Mononuclear cell (primary cell): ENCODE measurements at regions not wholly inside any gene's neighbourhood (a gene's known extent, or its start where the extent isn't known, plus 50 kb on each side); places are given as distances from the start of the nearest gene placed in this dataset.

Experiments
- H3K27me3 ChIP-seq: 2 replicates; pipeline ENCODE4 v1.6.0; 2011; ENCODE audit warnings: low read length, control low read depth; ENCODE audit not compliant: insufficient read depth
- H3K4me1 ChIP-seq: 2 replicates; pipeline ENCODE4 v1.5.1; 2011; ENCODE audit warnings: mild to moderate bottlenecking, low read length, control low read depth; ENCODE audit not compliant: insufficient read depth
- H3K4me3 ChIP-seq: 2 replicates; pipeline ENCODE4 v1.5.1; 2011; ENCODE audit warnings: mild to moderate bottlenecking, low read length, moderate library complexity
- H3K9me3 ChIP-seq: 2 replicates; pipeline ENCODE4 v1.5.1; 2011; ENCODE audit warnings: low read depth, mild to moderate bottlenecking, control low read depth, low read length

GRCh38 chr6:144714021-144714712 is 429.0 kb downstream of the UTRN start:
- Histone ChIP-seq H3K27me3 (no peaks in the 10 kb centered on the region), H3K9me3 (no peaks in the 10 kb centered on the region), H3K4me1 (no peaks in the 10 kb centered on the region), H3K4me3 (no peak overlapping the region)

GRCh38 chr6:144715344-144715743 is 430.2 kb downstream of the UTRN start:
- Histone ChIP-seq H3K9me3 (no peaks in the 10 kb centered on the region), H3K27me3 (no peaks in the 10 kb centered on the region), H3K4me1 (no peaks in the 10 kb centered on the region), H3K4me3 (no peak overlapping the region)

- no peaks in the 10 kb centered on the region for H3K27me3 ChIP-seq
- H3K9me3 ChIP-seq, result no peaks in the 10 kb centered on the region
- peaks cover 7% of the 10 kb centered on the region for H3K4me1 ChIP-seq
- H3K4me3 ChIP-seq, result no peak overlapping the region
Observed at GRCh38 chr6:144718431-144718830, 433.3 kb downstream of the UTRN start.

- no peak overlapping the region for H3K4me3 ChIP-seq
- peaks cover 7% of the 10 kb centered on the region for H3K4me1 ChIP-seq
- no peaks in the 10 kb centered on the region for H3K9me3 ChIP-seq
- H3K27me3 ChIP-seq, result no peaks in the 10 kb centered on the region
Observed at GRCh38 chr6:144721232-144721631, 436.1 kb downstream of the UTRN start.

GRCh38 chr6:144722154-144722737 is 437.1 kb downstream of the UTRN start:
- Histone ChIP-seq H3K4me1 (peaks cover 7% of the 10 kb centered on the region), H3K4me3 (no peak overlapping the region), H3K9me3 (no peaks in the 10 kb centered on the region), H3K27me3 (no peaks in the 10 kb centered on the region)

GRCh38 chr6:144722925-144723324 is 437.8 kb downstream of the UTRN start:
- Histone ChIP-seq H3K4me1 (peaks cover 7% of the 10 kb centered on the region), H3K4me3 (no peak overlapping the region), H3K9me3 (no peaks in the 10 kb centered on the region), H3K27me3 (no peaks in the 10 kb centered on the region)

- H3K4me3 ChIP-seq, result no peak overlapping the region
- no peaks in the 10 kb centered on the region for H3K9me3 ChIP-seq
- H3K27me3 ChIP-seq, result no peaks in the 10 kb centered on the region
- peaks cover 7% of the 10 kb centered on the region for H3K4me1 ChIP-seq
Observed at GRCh38 chr6:144723431-144723830, 438.3 kb downstream of the UTRN start.

- Histone ChIP-seq H3K4me3 (no peak overlapping the region), H3K27me3 (no peaks in the 10 kb centered on the region), H3K9me3 (no peaks in the 10 kb centered on the region), H3K4me1 (peaks cover 7% of the 10 kb centered on the region)
Observed at GRCh38 chr6:144724818-144725217, 439.7 kb downstream of the UTRN start.

GRCh38 chr6:144725736-144726522 is 440.8 kb downstream of the UTRN start:
- no peak overlapping the region for H3K4me3 ChIP-seq
- H3K27me3 ChIP-seq, result no peaks in the 10 kb centered on the region
- peaks cover 7% of the 10 kb centered on the region for H3K4me1 ChIP-seq
- H3K9me3 ChIP-seq, result no peaks in the 10 kb centered on the region

- no peaks in the 10 kb centered on the region for H3K4me1 ChIP-seq
- no peaks in the 10 kb centered on the region for H3K27me3 ChIP-seq
- no peaks in the 10 kb centered on the region for H3K9me3 ChIP-seq
- no peak overlapping the region for H3K4me3 ChIP-seq
Observed at GRCh38 chr6:144728804-144729203, 443.7 kb downstream of the UTRN start.

GRCh38 chr6:144729502-144729901 is 444.4 kb downstream of the UTRN start:
- Histone ChIP-seq H3K4me3 (no peak overlapping the region), H3K27me3 (no peaks in the 10 kb centered on the region), H3K9me3 (no peaks in the 10 kb centered on the region), H3K4me1 (no peaks in the 10 kb centered on the region)

- Histone ChIP-seq H3K4me3 (no peak overlapping the region), H3K27me3 (no peaks in the 10 kb centered on the region), H3K9me3 (no peaks in the 10 kb centered on the region), H3K4me1 (no peaks in the 10 kb centered on the region)
Observed at GRCh38 chr6:144730088-144730645, 445.0 kb downstream of the UTRN start.

GRCh38 chr6:144731229-144731628 is 446.1 kb downstream of the UTRN start:
- H3K4me3 ChIP-seq, result no peak overlapping the region
- no peaks in the 10 kb centered on the region for H3K4me1 ChIP-seq
- no peaks in the 10 kb centered on the region for H3K27me3 ChIP-seq
- no peaks in the 10 kb centered on the region for H3K9me3 ChIP-seq

GRCh38 chr6:144736763-144737162 is 451.6 kb downstream of the UTRN start:
- no peaks in the 10 kb centered on the region for H3K4me1 ChIP-seq
- H3K4me3 ChIP-seq, result no peak overlapping the region
- H3K9me3 ChIP-seq, result no peaks in the 10 kb centered on the region
- H3K27me3 ChIP-seq, result no peaks in the 10 kb centered on the region

- H3K4me3 ChIP-seq, result no peak overlapping the region
- H3K27me3 ChIP-seq, result no peaks in the 10 kb centered on the region
- no peaks in the 10 kb centered on the region for H3K9me3 ChIP-seq
- no peaks in the 10 kb centered on the region for H3K4me1 ChIP-seq
Observed at GRCh38 chr6:144737998-144738397, 452.9 kb downstream of the UTRN start.
